H1 (cell line): ENCODE measurements at regions not wholly inside any gene's neighbourhood (a gene's known extent, or its start where the extent isn't known, plus 50 kb on each side); places are given as distances from the start of the nearest gene placed in this dataset.

Experiments used
- CTCF ChIA-PET: fragments of 300-600 bp; sonication (Branson Sonifier 250); formaldehyde crosslinking; loops from one replicate; lab custom pipeline; 2021; ENCODE audit not compliant: partially characterized antibody; lab: Charles Lee
- POLR2A ChIA-PET: fragments of 300-600 bp; sonication (Branson Sonifier 250); formaldehyde crosslinking; loops from one replicate; lab custom pipeline; 2021; ENCODE audit warnings: inconsistent platforms; ENCODE audit not compliant: partially characterized antibody; lab: Charles Lee
- DNase-seq, 2 experiments: peaks; one replicate each; pipeline versions ENCODE4 v3.0.0 to v3.0.0-alpha.2; 2010 to 2022; ENCODE audit warnings: low spot score in 2 of 2, low read depth in 1 of 2, mixed read lengths in 1 of 2
- FAIRE-seq: peaks from 2 replicates; lab custom pipeline; 2011; peaks lifted over from hg19 to GRCh38; lab: Jason Lieb, UNC
- H2AFZ ChIP-seq: 2 replicates; pipeline ENCODE4 v1.8.1; 2012; ENCODE audit warnings: low read length, inconsistent platforms
- H2AK5ac ChIP-seq: 2 replicates; pipeline ENCODE4 v1.6.1; 2013; ENCODE audit warnings: low read depth, low read length
- H2BK120ac ChIP-seq: replicated peaks from 2 replicates; pipeline ENCODE3; 2013; ENCODE audit warnings: low read depth, low read length, inconsistent platforms
- H2BK12ac ChIP-seq: 2 replicates; pipeline ENCODE4 v1.6.1; 2013; ENCODE audit warnings: low read depth, low read length
- H2BK15ac ChIP-seq: 2 replicates; pipeline ENCODE4 v1.6.1; 2013; ENCODE audit warnings: low read length
- H2BK20ac ChIP-seq: 2 replicates; pipeline ENCODE4 v1.6.1; 2013; ENCODE audit warnings: low read length
- H2BK5ac ChIP-seq: 2 replicates; pipeline ENCODE4 v1.6.1; 2013; ENCODE audit warnings: low read depth, low read length
- H3K14ac ChIP-seq: 2 replicates; pipeline ENCODE4 v1.6.1; 2013; ENCODE audit warnings: inconsistent platforms; ENCODE audit not compliant: insufficient read length
- H3K18ac ChIP-seq: 2 replicates; pipeline ENCODE4 v1.6.1; 2013; ENCODE audit warnings: low read length; ENCODE audit errors: extremely low read depth
- H3K23ac ChIP-seq: 2 replicates; pipeline ENCODE4 v1.6.1; 2013; ENCODE audit warnings: inconsistent platforms; ENCODE audit not compliant: insufficient read length
- H3K23me2 ChIP-seq: 2 replicates; pipeline ENCODE4 v1.6.1; 2013; ENCODE audit warnings: low read depth, low read length
- H3K27ac ChIP-seq: 2 replicates; pipeline ENCODE4 v1.6.1; 2011; ENCODE audit warnings: low read depth, low read length, inconsistent platforms
- H3K27me3 ChIP-seq, 4 experiments: replicated peaks in 1 of 4; 1 replicate in 1 of 4; 2 replicates in 3 of 4; pipeline versions ENCODE4 v1.6.1 to v1.8.1; 2011 to 2013; ENCODE audit warnings: low read length in 3 of 4, mild to moderate bottlenecking in 3 of 4, inconsistent platforms in 2 of 4, mixed read lengths in 2 of 4, moderate library complexity in 1 of 4; ENCODE audit not compliant: control insufficient read depth in 3 of 4, insufficient read depth in 3 of 4; ENCODE audit errors: extremely low read depth in 1 of 4
- H3K36me3 ChIP-seq, 4 experiments: 2 replicates each; pipeline versions ENCODE4 v1.6.1 to v1.8.1; 2011 to 2013; ENCODE audit warnings: mild to moderate bottlenecking in 4 of 4, low read length in 3 of 4, moderate library complexity in 2 of 4, control low read depth in 1 of 4, inconsistent platforms in 1 of 4; ENCODE audit not compliant: insufficient read depth in 4 of 4, control insufficient read depth in 2 of 4
- H3K4ac ChIP-seq: replicated peaks from 2 replicates; pipeline ENCODE3; 2013; ENCODE audit warnings: low read length, low read depth, mixed read lengths, inconsistent platforms; ENCODE audit not compliant: insufficient read length
- H3K4me1 ChIP-seq, 4 experiments: replicated peaks in 1 of 4; 1 replicate in 1 of 4; 2 replicates in 3 of 4; pipeline versions ENCODE4 v1.6.1 to v1.8.1; 2011 to 2013; ENCODE audit warnings: low read length in 3 of 4, inconsistent platforms in 2 of 4, mixed read lengths in 1 of 4; ENCODE audit not compliant: insufficient read depth in 4 of 4, control insufficient read depth in 3 of 4
- H3K4me2 ChIP-seq, 2 experiments: 2 replicates each; pipeline versions ENCODE4 v1.6.1 to v1.8.1; 2011 to 2013; ENCODE audit warnings: low read depth in 2 of 2, low read length in 2 of 2, control low read depth in 1 of 2, inconsistent platforms in 1 of 2, mild to moderate bottlenecking in 1 of 2; ENCODE audit not compliant: insufficient read depth in 1 of 2
- H3K4me3 ChIP-seq, 4 experiments: fragments of 200-600, 300-600 bp in 1 of 4; sonication (generic), shearing (Covaris generic), sonication (Bioruptor Twin) in 1 of 4; 2 replicates each; pipeline versions ENCODE4 v1.5.1 to v1.8.1; 2011 to 2016; ENCODE audit warnings: low read length in 4 of 4, low read depth in 3 of 4, control low read depth in 2 of 4, inconsistent platforms in 2 of 4, mild to moderate bottlenecking in 2 of 4, mixed read lengths in 1 of 4, moderate library complexity in 1 of 4; ENCODE audit not compliant: insufficient read depth in 2 of 4; ENCODE audit errors: extremely low read depth in 1 of 4
- H3K56ac ChIP-seq: replicated peaks from 2 replicates; pipeline ENCODE3; 2013; ENCODE audit warnings: low read depth, mild to moderate bottlenecking, mixed read lengths, low read length, inconsistent platforms; ENCODE audit not compliant: insufficient read length
- H3K79me1 ChIP-seq: 2 replicates; pipeline ENCODE4 v1.6.1; 2013; ENCODE audit warnings: low read depth, low read length, control low read depth
- H3K79me2 ChIP-seq, 2 experiments: 2 replicates each; pipeline versions ENCODE4 v1.6.1 to v1.8.1; 2012 to 2013; ENCODE audit warnings: low read length in 2 of 2, mild to moderate bottlenecking in 2 of 2, inconsistent platforms in 1 of 2; ENCODE audit not compliant: insufficient read depth in 2 of 2, control insufficient read depth in 1 of 2
- H3K9ac ChIP-seq, 4 experiments: replicated peaks in 1 of 4; 1 replicate in 1 of 4; 2 replicates in 3 of 4; pipeline versions ENCODE4 v1.6.1 to v1.8.1; 2011 to 2013; ENCODE audit warnings: low read depth in 3 of 4, low read length in 3 of 4, control low read depth in 2 of 4, mild to moderate bottlenecking in 2 of 4, moderate library complexity in 2 of 4, inconsistent platforms in 1 of 4; ENCODE audit errors: extremely low read depth in 1 of 4
- H3K9me3 ChIP-seq, 2 experiments: 2 replicates each; pipeline versions ENCODE4 v1.6.1 to v1.8.1; 2012 to 2013; ENCODE audit warnings: mild to moderate bottlenecking in 2 of 2, moderate library complexity in 2 of 2, control low read depth in 1 of 2, inconsistent platforms in 1 of 2, low read depth in 1 of 2, low read length in 1 of 2, mixed read lengths in 1 of 2; ENCODE audit not compliant: insufficient read depth in 2 of 2
- H4K20me1 ChIP-seq, 2 experiments: replicated peaks in 1 of 2; 2 replicates each; pipeline versions ENCODE3 to v1.8.1; 2011 to 2013; ENCODE audit warnings: inconsistent platforms in 2 of 2, low read length in 2 of 2, mild to moderate bottlenecking in 1 of 2; ENCODE audit not compliant: insufficient read depth in 2 of 2, control insufficient read depth in 1 of 2
- H4K5ac ChIP-seq: 2 replicates; pipeline ENCODE4 v1.6.1; 2013; ENCODE audit warnings: low read length, low read depth, mixed read lengths, inconsistent platforms; ENCODE audit not compliant: insufficient read length
- H4K8ac ChIP-seq: 2 replicates; pipeline ENCODE4 v1.8.0; 2013; ENCODE audit warnings: mild to moderate bottlenecking, moderate library complexity, low read length, inconsistent platforms; ENCODE audit not compliant: insufficient read depth; ENCODE audit errors: extremely low read depth
- H4K91ac ChIP-seq: replicated peaks from 2 replicates; pipeline ENCODE3; 2013; ENCODE audit warnings: low read length, mixed read lengths, inconsistent platforms; ENCODE audit not compliant: insufficient read length
- ATF3 ChIP-seq: IDR thresholded peaks from 2 replicates; pipeline ENCODE4 v1.6.1; 2011; ENCODE audit warnings: low read depth, mild to moderate bottlenecking, low read length; ENCODE audit not compliant: insufficient read depth
- BCL11A ChIP-seq, 2 experiments: IDR thresholded peaks; one replicate each; pipeline ENCODE4 v1.6.1; 2011; ENCODE audit warnings: low read depth in 2 of 2, low read length in 2 of 2, mild to moderate bottlenecking in 2 of 2
- CREB1 ChIP-seq: IDR thresholded peaks from 2 replicates; pipeline ENCODE4 v1.6.1; 2012; ENCODE audit warnings: inconsistent platforms
- EGR1 ChIP-seq: IDR thresholded peaks from 2 replicates; pipeline ENCODE4 v1.6.1; 2011; ENCODE audit warnings: low read depth, low read length, borderline replicate concordance
- JUN ChIP-seq: IDR thresholded peaks from 2 replicates; pipeline ENCODE4 v1.6.1; 2011; ENCODE audit warnings: low read depth, mild to moderate bottlenecking, improper control_type of control experiment, low read length
- KDM5A ChIP-seq: fragments of 200-600 bp; IDR thresholded peaks from 2 replicates; pipeline ENCODE4 v1.7.1; 2012; ENCODE audit warnings: mild to moderate bottlenecking, low read length, inconsistent platforms, mixed read lengths
- MAX ChIP-seq: IDR thresholded peaks from 2 replicates; pipeline ENCODE4 v1.6.1; 2012; ENCODE audit warnings: inconsistent platforms
- POLR2A ChIP-seq, 2 experiments: IDR thresholded peaks; 1 replicate in 1 of 2; 2 replicates in 1 of 2; pipeline ENCODE4 v1.6.1; 2011; ENCODE audit warnings: low read depth in 2 of 2, low read length in 2 of 2, mild to moderate bottlenecking in 2 of 2; ENCODE audit errors: control extremely low read depth in 1 of 2
- POU5F1 ChIP-seq: IDR thresholded peaks from 2 replicates; pipeline ENCODE4 v1.6.1; 2011; ENCODE audit warnings: low read depth, mild to moderate bottlenecking, low read length, moderate library complexity
- RBBP5 ChIP-seq: IDR thresholded peaks from 2 replicates; pipeline ENCODE4 v1.7.1; 2012; ENCODE audit warnings: low read depth, mild to moderate bottlenecking, inconsistent platforms, low read length, moderate library complexity, borderline replicate concordance
- RNF2 ChIP-seq: fragments of 200-900, 300-1000 bp; sonication (generic); IDR thresholded peaks from 2 replicates; pipeline ENCODE4 v1.7.1; 2016; ENCODE audit warnings: borderline replicate concordance, low read depth, mild to moderate bottlenecking, antibody characterized with exemption, low read length; ENCODE audit not compliant: poor library complexity, severe bottlenecking; ENCODE audit errors: missing control alignments
- RXRA ChIP-seq: IDR thresholded peaks from 2 replicates; pipeline ENCODE4 v1.6.1; 2011; ENCODE audit warnings: low read depth, mild to moderate bottlenecking, low read length, moderate library complexity; ENCODE audit not compliant: insufficient read depth
- SIX5 ChIP-seq: IDR thresholded peaks from 2 replicates; pipeline ENCODE4 v1.6.1; 2011; ENCODE audit warnings: mild to moderate bottlenecking, low read depth, low read length
- TAF1 ChIP-seq: IDR thresholded peaks from 2 replicates; pipeline ENCODE4 v1.6.1; 2011; ENCODE audit warnings: mild to moderate bottlenecking, low read depth, low read length
- TAF7 ChIP-seq: optimal IDR thresholded peaks from 2 replicates; pipeline ENCODE3; 2011; ENCODE audit warnings: low read depth, mild to moderate bottlenecking, inconsistent platforms, low read length, moderate library complexity, borderline replicate concordance
- WGBS, 2 experiments: shearing (Covaris generic) in 1 of 2; methylation state at CpG; one replicate each; pipeline versions ENCODE4 v1.1.6 to v1.1.7; 2013 to 2015; ENCODE audit warnings: low lambda C conversion rate in 2 of 2, mixed read lengths in 2 of 2, inconsistent platforms in 1 of 2, low coverage in 1 of 2, missing lambda C conversion rate in 1 of 2; ENCODE audit not compliant: insufficient replicate concordance in 2 of 2, insufficient coverage in 1 of 2, insufficient read length in 1 of 2; ENCODE audit errors: extremely low coverage in 1 of 2, missing lambda C conversion rate in 1 of 2; 5-methylcytosine and 5-hydroxymethylcytosine counted together

DNA sequence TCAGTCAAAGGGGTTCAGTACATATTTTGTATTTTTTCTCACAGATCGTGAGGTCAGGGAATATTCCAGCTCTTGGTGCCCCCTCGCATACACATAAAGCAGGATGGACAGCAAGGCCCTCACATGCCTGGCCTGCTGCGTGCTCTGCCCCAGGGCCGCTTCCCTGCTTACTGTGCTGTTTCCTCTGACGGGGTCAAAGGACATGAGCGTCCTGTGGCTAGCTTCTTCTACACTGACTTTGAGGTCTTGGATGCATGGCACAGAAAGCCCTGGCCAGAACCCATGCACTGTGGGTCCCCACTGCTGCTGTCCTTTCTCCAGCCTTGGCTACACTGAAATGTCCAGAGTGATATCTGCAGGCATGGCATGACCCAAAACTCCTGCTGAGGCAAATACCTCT lies 92.5 kb upstream of the GGTLC1 start:
- Histone ChIP-seq H2BK5ac (no peak overlapping the region), H3K9me3 (no peaks in the 10 kb centered on the region), H3K18ac (no peak overlapping the region), H2BK120ac (no peak overlapping the region), H3K4me1 (no peaks in the 10 kb centered on the region), H3K4me2 (no peak overlapping the region), H3K36me3 (no peaks in the 10 kb centered on the region), H2BK15ac (no peak overlapping the region), H4K8ac (no peak overlapping the region), H3K14ac (no peak overlapping the region), H3K9ac (no peak overlapping the region), H3K4ac (no peak overlapping the region), H3K4me3 (no peak overlapping the region), H2BK12ac (no peak overlapping the region), H3K79me1 (no peaks in the 10 kb centered on the region), H4K5ac (no peak overlapping the region), H4K20me1 (peaks cover 0 to 2% of the 10 kb centered on the region in 2 experiments), H2AK5ac (no peak overlapping the region), H3K23me2 (no peaks in the 10 kb centered on the region), H3K79me2 (no peaks in the 10 kb centered on the region), H3K27ac (no peak overlapping the region), H2AFZ (no peak overlapping the region), H3K23ac (no peak overlapping the region), H3K56ac (no peak overlapping the region), H2BK20ac (no peak overlapping the region), H3K27me3 (no peaks in the 10 kb centered on the region), H4K91ac (no peak overlapping the region)
- POLR2A ChIA-PET, result no interaction called here
- no peak for FAIRE-seq
- WGBS, 2 experiments, result 92% methylated on average over 6 of the region's 6 CpGs; no CpG with 5 or more reads in 1 of the 2 experiments
- CTCF ChIA-PET, result interaction anchor here (0.7 to 1.3 kb wide), 4 partner anchors 9 to 77 kb away, joined by 3 read pairs; no protein-coding TSS in a partner anchor
- DNase-seq, result no peak
- TF ChIP-seq MAX (no peak), CREB1 (no peak), TAF7 (no peak), POLR2A (IDR thresholded peaks at IDR 0.05; ENCODE audit: control extremely low read depth in 1 of 2, low read depth in 2 of 2, low read length in 2 of 2) (no peak), RXRA (no peak), KDM5A (no peak), RBBP5 (no peak), ATF3 (no peak), SIX5 (no peak), TAF1 (no peak), POU5F1 (no peak), BCL11A (IDR thresholded peaks at IDR 0.05; ENCODE audit: low read depth in 2 of 2, low read length in 2 of 2) (no peak), EGR1 (no peak), JUN (no peak), RNF2 (no peak)
